ENCODE measurements at regions not wholly inside any gene's neighbourhood (a gene's known extent, or its start where the extent isn't known, plus 50 kb on each side); places are given as distances from the start of the nearest gene placed in this dataset.
"Not testable (repeated sequence)": the region's sequence is repeated elsewhere in the genome, so short reads cannot be mapped to it uniquely, and the experiment has no call there.

DNA sequence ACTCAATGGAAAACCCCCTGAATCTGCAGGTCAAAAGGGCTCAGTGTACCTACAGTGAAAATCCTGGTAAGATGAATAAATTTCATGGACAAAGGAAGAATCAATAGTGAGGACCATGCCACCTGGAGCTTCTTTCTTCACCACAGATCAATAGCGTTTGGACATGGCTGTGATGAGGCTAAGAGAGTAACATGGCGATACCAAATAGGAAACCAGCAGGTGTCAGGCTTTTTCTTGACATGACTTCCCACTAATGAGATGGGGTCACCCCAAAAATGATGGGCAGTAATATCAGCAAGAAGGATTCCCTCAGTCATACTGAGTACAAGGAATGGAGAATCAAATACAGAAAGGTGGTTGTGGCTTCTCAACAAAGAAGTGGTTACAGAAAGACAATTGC is 208.5 kb upstream of the PLPPR1 start:
- DNase-seq, result no peak

DNA sequence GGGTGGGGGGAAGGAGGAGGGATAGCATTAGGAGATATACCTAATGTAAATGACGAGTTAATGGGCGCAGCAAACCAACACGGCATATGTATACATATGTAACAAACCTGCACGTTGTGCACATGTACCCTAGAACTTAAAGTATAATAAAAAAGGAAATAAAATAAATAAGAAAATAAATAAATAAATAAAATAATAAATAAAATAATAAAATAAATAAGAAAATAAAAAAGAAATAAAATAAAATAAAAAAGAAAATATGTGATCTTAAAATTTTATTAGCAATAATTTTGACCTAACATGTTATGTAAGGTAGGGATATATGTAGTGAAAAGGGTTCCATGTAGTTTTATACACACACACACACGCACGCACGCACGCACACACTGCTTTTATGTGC is 195.5 kb upstream of the PLPPR1 start:
- not testable (repeated sequence) for DNase-seq

DNA sequence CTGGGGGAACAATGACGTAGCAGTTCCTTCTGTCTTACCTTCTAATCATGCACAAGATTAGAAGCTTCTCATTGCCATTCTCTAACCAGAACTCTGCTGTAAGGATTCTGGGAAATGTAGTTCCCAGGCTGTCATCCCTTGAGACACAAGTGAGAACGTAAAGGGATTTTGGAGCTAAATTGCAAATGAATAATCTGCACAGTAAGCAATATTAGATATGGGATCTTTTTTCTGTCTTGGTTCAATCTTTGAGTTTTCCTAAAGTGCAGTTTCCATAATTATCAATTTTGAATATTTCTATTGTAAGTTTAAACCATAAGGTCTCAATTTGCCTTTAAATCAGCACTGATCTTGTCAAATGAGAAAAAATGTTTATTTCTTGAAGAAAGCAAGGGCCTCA is 189.7 kb upstream of the PLPPR1 start:
- no peak for DNase-seq

DNA sequence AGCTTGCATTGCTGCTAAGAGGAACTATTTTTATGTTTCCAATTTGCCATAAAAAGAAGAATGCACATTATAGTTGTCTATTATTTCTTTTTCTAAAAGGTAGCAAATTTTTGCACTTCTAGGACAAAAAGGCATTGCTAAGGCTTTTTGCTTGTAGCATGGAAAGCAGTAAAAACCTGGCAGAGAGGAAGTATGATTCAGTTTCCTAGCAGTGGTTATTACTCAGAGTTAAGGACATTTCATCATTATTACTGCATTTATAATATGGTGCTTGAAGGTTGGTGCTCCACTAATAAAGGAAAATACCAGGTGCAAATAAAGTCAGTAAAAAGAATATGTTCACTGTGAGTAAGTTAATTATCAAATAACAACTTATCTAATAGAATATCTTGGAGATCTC is 179.8 kb upstream of the PLPPR1 start:
- DNase-seq, result peak; percentile 17

DNA sequence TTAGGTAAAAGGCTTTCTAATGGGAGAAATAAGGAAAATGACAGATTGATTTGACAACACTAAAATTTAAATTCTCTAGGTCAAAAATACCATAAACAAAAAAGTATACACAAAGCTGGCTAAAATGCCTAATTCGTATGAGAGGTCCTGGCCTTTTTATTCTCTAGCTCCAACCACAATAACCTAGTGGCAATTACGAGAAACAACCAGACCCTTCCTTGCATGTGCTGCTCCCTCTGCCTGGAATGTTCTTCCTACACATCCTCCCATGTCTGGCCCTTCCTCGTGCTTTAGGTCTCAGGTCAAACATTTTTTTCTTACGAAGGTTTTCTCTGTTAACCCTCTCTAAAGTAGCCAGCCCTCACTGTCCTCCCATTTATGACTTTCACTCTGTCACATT is 176.4 kb upstream of the PLPPR1 start:
- no peak for DNase-seq

DNA sequence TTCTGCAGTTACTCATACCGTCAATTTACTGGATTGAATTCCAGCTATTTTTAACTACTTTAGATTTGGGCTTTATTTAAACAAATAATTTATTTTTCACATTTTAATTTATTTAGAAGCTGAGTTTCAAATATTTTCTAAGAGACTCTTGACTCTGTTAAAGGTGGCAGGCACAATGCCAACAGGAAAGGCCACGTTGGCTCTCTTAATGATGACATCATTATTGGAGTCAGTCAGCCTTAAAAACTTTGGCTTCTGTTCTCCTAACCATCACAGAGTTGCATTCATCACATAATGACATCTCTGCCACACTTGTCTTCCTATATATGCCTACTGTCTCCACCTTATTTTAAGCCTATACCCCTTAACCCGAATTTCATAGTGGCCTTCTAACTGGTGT is 172.3 kb upstream of the PLPPR1 start:
- DNase-seq, result no peak

DNA sequence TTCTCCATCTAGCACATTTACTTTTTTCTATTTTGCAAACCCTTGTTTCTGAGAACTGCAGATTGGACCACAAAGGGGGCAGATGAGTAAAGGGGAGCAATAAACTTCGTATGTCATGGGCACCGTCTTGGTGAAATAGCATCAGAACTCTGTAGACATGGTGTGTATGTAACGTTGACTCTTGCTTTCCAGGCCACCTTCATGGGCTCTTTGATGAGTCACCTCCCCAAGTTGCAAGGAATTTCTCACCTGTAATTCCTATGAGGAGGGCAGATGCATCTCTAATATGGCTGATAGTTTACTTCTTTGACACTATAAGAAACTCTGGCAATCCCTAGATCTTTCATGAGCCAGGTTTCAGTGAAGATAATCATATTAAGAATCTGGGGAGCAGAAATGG is 163.4 kb upstream of the PLPPR1 start:
- DNase-seq, result no peak

GRCh38 chr9:100865648-100866047 is 162.9 kb upstream of the PLPPR1 start:
- no peak for DNase-seq

DNA sequence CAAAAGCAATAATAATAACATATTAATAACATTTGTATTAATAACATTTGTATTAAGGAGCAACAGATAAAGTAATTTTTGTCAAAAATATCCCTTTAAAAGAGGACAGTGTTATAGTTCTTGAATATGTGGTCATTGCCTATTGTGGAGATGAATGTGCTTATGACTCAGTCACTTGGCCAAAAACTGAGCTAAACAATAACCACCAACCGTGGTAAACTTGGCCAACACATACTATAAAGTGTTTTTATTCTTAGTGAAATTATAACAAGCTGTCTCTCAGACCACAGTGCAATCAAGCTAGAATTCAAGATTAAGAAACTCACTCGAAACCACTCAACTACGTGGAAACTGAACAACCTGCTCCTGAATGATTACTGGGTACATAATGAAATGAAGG is 159.2 kb upstream of the PLPPR1 start:
- no peak for DNase-seq

- no peak for DNase-seq
These were observed 148.6 kb upstream of the PLPPR1 start for GRCh38 chr9:100879884-100880283.

DNA sequence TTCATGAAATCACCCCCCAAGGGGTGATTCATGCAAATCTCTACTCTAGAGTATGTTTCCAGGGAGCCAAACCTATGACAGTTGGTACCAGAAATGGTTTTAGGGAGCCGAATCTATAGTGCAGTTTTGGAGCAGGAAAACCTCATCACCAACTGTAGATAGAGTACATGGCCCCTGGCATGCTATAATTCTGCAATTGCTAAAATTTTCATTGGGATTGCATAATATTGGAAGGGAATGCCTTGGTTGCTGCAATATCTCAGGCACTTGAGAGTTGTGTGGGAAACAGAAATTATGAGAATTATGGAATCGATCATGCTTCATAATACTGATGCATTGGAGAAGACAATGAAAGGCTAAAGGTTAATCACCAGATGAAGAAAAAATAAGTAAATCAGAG is 148.2 kb upstream of the PLPPR1 start:
- no peak for DNase-seq

DNA sequence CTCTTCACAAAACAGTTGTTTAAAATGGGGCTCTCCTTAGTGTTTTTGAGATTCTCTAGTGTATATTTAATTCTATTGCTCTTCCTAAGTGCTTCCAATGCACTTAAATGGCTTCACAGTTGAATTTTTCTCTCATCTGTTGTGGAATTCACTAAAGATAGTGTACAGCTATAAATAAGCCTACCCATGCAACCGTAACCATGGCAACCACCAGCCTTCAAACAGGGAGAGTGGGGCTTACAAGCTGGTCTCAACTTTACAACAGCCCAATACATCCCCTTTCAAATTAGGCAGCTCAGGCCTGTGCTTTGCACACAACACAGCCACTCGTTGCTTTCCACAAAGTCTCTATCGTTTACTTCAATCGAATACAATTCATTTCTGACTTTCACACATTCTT is 144.0 kb upstream of the PLPPR1 start:
- DNase-seq, result no peak

DNA sequence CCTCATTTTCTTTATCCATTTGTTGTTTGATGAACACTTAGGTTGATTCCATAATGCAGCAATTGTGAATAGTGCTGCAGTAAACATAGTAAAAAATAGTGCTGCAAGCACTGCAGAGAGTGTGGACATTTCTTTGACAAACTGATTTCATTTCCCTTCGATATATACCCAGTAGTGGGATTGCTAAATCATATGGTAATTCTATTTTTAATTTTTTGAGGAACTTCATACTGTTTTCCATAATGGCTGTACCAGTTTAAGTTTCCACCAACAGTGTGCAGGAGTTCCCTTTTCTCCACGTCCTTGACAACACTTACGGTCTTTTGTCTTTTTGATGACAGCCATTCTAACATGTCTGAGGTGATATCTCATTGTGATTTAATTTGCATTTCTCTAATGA is 138.2 kb upstream of the PLPPR1 start:
- DNase-seq, result no peak

- DNase-seq, result no peak
These were observed 117.3 kb upstream of the PLPPR1 start for GRCh38 chr9:100911273-100911672.

GRCh38 chr9:100913257-100913656 is 115.3 kb upstream of the PLPPR1 start:
- DNase-seq, result no peak

GRCh38 chr9:100914266-100914665 is 114.3 kb upstream of the PLPPR1 start:
- DNase-seq, result no peak

DNA sequence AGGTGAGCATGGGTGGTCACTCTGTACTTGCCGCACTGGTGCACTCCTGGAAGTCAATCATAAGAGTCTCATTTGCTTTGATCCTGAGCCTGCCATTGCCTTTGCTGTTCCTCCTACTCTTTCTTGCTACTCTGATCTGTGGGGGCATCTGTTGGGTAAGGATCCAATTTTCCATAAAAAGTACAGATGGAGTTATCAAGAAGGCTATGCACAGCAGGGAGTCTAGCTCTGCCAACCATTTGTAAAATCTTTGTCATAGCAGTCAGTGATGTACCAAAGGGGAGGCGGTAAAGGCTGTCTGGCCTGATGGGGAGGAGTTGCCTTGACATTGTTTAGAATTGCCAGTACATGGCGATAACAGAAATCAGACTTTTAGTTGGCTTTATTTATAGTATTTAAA is 109.0 kb upstream of the PLPPR1 start:
- DNase-seq, result no peak

DNA sequence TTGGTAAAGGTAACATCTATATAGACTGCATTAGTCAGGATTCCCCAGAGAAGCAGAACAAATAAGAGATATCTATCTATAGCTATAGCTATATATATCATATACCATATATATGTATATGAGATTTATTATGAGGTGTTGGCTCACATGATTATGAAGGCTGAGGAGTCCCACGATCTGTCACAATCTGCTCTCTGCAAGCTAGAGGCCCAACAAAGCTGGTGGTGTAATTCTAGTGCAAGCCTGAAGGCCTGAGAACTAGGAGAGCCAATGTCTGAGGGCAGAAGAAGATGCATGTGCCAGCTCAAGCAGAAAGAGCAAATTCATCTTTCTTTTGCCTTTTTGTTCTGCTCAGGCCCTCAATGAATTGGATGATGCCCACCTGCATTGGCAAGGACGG is 102.2 kb upstream of the PLPPR1 start:
- no peak for DNase-seq

- DNase-seq, result no peak
These were observed 100.8 kb upstream of the PLPPR1 start for GRCh38 chr9:100927763-100928162.

GRCh38 chr9:100933656-100934055 is 94.9 kb upstream of the PLPPR1 start:
- DNase-seq, result no peak

GRCh38 chr9:100937382-100937781 is 91.1 kb upstream of the PLPPR1 start:
- no peak for DNase-seq

DNA sequence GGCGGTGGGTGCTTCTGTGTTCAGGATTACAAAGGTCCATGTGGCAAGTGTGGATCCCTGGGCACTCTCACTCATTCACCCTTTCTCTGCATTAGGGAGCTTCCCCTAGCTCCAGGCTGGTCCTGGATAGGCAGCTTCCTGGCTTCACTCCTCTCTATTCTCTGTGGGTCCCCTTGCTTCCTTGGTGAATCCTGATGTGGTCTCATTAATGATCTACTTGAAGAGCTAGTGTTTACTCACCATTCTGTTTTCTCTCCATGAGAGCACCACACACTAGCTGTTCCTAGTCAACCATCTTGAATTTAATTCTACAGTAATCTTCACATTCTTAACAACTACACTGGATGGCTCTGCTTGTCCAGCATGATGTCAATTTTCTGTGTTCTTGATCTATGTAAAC is 90.0 kb upstream of the PLPPR1 start:
- no peak for DNase-seq

DNA sequence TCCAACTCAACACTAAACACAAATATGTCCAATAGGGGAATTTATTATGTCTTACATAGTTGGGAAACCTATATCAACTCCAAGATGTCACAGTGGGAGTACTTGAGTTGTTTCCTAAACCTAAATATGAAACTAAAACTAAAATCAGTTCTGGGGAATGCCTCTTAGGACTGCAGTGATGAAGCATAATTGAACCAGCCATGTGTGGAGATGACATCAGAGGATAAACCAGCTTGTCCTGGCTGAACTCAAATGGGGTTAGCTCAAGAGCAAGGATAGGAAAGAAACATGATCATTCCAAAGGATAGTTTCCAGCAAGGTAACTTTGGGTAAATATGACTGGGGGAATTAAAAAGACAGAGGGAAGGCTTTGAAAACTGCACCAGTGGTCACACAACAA is 88.9 kb upstream of the PLPPR1 start:
- no peak for DNase-seq

DNA sequence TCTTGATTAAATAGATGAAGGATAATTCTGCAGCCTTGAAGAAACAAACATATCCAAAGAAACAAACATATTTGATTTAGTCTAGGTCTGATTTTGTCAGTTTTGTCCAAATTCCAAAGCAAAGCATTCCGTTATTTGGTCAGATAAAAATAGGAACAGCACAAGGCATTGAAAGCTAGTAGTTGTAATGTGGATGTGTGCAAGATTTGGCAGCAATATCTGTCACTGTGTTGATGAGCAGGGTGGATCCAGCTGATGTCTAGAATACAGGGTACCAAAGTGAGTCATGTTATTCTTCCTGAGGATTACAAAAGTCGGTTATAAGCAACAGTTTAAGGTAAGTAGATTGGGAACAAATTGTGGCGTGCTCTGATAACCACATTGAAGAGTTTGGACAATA is 69.3 kb upstream of the PLPPR1 start:
- no peak for DNase-seq

Measured in dermis blood vessel endothelial cell (primary cell).